Fibroblast of lung (primary cell): ENCODE measurements at regions not wholly inside any gene's neighbourhood (a gene's known extent, or its start where the extent isn't known, plus 50 kb on each side); places are given as distances from the start of the nearest gene placed in this dataset.

ENCODE experiments used
- DNase-seq, 2 donors: peaks; one replicate each; pipeline versions ENCODE4 v3.0.0 to v3.0.0-alpha.2; 2010; ENCODE audit warnings: low read depth in 2 of 2
- H2AFZ ChIP-seq: 2 replicates; pipeline ENCODE4 v1.5.1; 2012; ENCODE audit warnings: low read length, control low read depth, inconsistent platforms
- H3K27ac ChIP-seq: 2 replicates; pipeline ENCODE4 v1.5.1; 2011; ENCODE audit warnings: low read length, control low read depth; ENCODE audit not compliant: insufficient read depth
- H3K27me3 ChIP-seq: 2 replicates; pipeline ENCODE4 v1.5.1; 2011; ENCODE audit warnings: mild to moderate bottlenecking, low read length; ENCODE audit not compliant: control insufficient read depth, insufficient read depth
- H3K36me3 ChIP-seq: 2 replicates; pipeline ENCODE4 v1.5.1; 2011; ENCODE audit warnings: low read length; ENCODE audit not compliant: control insufficient read depth, insufficient read depth
- H3K4me1 ChIP-seq: 2 replicates; pipeline ENCODE4 v1.5.1; 2011; ENCODE audit warnings: low read length; ENCODE audit not compliant: control insufficient read depth, insufficient read depth; ENCODE audit errors: extremely low read depth
- H3K4me2 ChIP-seq: 2 replicates; pipeline ENCODE4 v1.5.1; 2011; ENCODE audit warnings: low read length, control low read depth; ENCODE audit not compliant: insufficient read depth; ENCODE audit errors: extremely low read depth
- H3K4me3 ChIP-seq, 4 experiments: fragments of 200-600 bp in 1 of 4; sonication (generic) in 1 of 4; replicated peaks in 1 of 4; 2 replicates each; pipeline ENCODE4 v1.5.1; 2011 to 2016; ENCODE audit warnings: low read length in 4 of 4, low read depth in 3 of 4, mild to moderate bottlenecking in 3 of 4, control low read depth in 2 of 4, inconsistent platforms in 1 of 4, mixed read lengths in 1 of 4; ENCODE audit not compliant: insufficient read depth in 1 of 4; ENCODE audit errors: control extremely low read depth in 1 of 4
- H3K79me2 ChIP-seq: 2 replicates; pipeline ENCODE4 v1.5.1; 2012; ENCODE audit warnings: mild to moderate bottlenecking, low read length, inconsistent platforms; ENCODE audit not compliant: control insufficient read depth, insufficient read depth
- H3K9ac ChIP-seq: 2 replicates; pipeline ENCODE4 v1.5.1; 2011; ENCODE audit warnings: mild to moderate bottlenecking, low read length, control low read depth; ENCODE audit not compliant: insufficient read depth
- H3K9me3 ChIP-seq: 2 replicates; pipeline ENCODE4 v1.5.1; 2012; ENCODE audit warnings: low read depth, low read length; ENCODE audit not compliant: control insufficient read depth, insufficient read depth
- H4K20me1 ChIP-seq: 2 replicates; pipeline ENCODE4 v1.5.1; 2011; ENCODE audit warnings: low read length; ENCODE audit not compliant: control insufficient read depth, insufficient read depth; ENCODE audit errors: extremely low read depth
- EZH2 ChIP-seq: IDR thresholded peaks from 2 replicates; pipeline ENCODE4 v1.5.1; 2012; ENCODE audit warnings: low read length, control low read depth, mild to moderate bottlenecking; ENCODE audit errors: missing control alignments
- TF ChIP-seq, protein P1 (sequence below), 2 donors: IDR thresholded peaks in 1 of 2; conservative IDR thresholded peaks in 1 of 2; 1 replicate in 1 of 2; 2 replicates in 1 of 2; pipeline ENCODE4 v1.5.1; 2011 to 2012; ENCODE audit warnings: low read length in 2 of 2, control low read depth in 1 of 2, inconsistent platforms in 1 of 2, low read depth in 1 of 2, mild to moderate bottlenecking in 1 of 2

DNA sequence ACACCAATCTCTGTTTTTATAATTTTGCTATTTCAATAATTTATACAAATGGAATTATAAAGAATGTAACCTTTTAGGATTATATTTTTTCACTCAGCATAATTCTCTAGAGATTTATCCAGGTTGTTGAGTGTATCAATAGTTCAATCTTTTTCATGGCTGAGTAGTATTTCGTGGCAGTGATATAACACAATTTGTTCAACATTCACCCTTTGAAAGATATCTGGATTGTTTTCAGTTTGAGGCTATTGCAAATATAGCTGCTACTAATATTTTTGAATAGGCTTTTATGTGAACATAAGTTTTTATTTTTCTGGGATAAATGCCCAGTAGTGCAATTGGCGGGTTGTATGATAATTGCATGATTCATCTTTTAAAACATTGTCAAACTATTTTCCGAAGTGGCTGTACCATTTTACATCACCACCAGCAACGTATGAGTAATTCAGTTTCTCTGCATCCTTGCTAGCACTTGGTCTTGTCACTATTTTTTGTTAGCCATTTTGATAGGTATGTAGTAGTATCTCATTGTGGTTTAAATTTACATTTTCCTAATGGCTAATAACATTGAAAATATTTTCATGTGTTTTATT lies 55.6 kb upstream of the ABCD3 start:
- TF ChIP-seq, protein P1, sequence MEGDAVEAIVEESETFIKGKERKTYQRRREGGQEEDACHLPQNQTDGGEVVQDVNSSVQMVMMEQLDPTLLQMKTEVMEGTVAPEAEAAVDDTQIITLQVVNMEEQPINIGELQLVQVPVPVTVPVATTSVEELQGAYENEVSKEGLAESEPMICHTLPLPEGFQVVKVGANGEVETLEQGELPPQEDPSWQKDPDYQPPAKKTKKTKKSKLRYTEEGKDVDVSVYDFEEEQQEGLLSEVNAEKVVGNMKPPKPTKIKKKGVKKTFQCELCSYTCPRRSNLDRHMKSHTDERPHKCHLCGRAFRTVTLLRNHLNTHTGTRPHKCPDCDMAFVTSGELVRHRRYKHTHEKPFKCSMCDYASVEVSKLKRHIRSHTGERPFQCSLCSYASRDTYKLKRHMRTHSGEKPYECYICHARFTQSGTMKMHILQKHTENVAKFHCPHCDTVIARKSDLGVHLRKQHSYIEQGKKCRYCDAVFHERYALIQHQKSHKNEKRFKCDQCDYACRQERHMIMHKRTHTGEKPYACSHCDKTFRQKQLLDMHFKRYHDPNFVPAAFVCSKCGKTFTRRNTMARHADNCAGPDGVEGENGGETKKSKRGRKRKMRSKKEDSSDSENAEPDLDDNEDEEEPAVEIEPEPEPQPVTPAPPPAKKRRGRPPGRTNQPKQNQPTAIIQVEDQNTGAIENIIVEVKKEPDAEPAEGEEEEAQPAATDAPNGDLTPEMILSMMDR (conservative IDR thresholded peaks at IDR 0.05 in 1 of 2, IDR thresholded peaks at IDR 0.05 in 1 of 2; ENCODE audit: low read depth in 1 of 2, low read length in 2 of 2), result no peak
- H3K79me2 ChIP-seq, result no peaks in the 10 kb centered on the region
- H3K36me3 ChIP-seq, result no peaks in the 10 kb centered on the region
- H3K9ac ChIP-seq, result no peak overlapping the region
- peak; percentile 19 to 50 for DNase-seq
- no peaks in the 10 kb centered on the region for H3K4me1 ChIP-seq
- H4K20me1 ChIP-seq, result no peaks in the 10 kb centered on the region
- no peaks in the 10 kb centered on the region for H3K27me3 ChIP-seq
- H2AFZ ChIP-seq, result no peak overlapping the region
- H3K27ac ChIP-seq, result no peak overlapping the region
- no peak overlapping the region for H3K4me2 ChIP-seq
- no peak overlapping the region for H3K4me3 ChIP-seq
- H3K9me3 ChIP-seq, result no peaks in the 10 kb centered on the region

DNA sequence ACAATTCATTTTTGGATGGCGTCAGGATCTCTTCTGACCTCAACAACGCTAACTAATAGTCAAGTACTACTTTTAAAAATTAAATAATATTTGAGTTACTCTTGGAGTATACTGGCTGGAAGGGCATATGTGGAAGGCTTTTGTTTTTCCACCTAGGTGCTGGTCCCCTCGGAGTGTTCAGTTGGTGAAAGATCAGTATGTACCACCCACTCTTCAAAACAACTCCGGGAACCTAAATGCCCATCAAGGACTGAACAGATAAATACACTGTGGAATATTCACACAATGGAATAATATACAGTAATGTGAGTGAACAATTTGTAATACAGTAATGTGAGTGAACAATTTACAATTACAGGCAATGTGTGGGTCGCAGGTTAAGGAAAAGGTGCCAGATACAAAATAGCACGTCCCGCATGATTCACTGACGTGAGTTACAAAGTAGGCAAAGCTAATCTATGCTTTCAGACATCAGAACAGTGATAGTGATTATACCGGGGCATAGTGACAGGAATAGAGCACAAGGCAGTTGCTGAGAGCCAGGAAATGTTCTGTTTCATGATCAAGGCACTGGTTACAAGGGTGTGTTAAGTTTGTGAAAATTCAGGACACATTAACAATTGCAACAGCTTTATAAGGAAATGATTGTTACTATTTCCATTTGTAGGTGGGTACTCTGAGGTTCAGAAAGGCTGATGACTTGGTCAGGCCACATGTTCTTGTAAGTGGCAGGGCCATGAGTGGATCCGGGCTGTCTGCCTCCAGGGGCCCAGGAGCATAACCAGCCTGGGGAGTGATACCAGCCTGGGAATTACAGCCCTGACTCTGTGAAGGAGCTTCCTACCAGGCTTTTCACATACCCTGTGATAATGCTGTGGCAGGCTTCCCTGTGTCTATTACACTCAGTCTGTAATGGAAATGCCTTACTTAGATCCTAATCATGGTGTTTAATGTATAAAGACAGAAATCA lies 59.3 kb upstream of the ABCD3 start:
- no peaks in the 10 kb centered on the region for H3K79me2 ChIP-seq
- DNase-seq, result no peak
- no peaks in the 10 kb centered on the region for H3K36me3 ChIP-seq
- TF ChIP-seq, protein P1 (conservative IDR thresholded peaks at IDR 0.05 in 1 of 2, IDR thresholded peaks at IDR 0.05 in 1 of 2; ENCODE audit: low read depth in 1 of 2, low read length in 2 of 2), result no peak
- TF ChIP-seq EZH2, result no peak
- H4K20me1 ChIP-seq, result no peaks in the 10 kb centered on the region
- H3K9ac ChIP-seq, result no peak overlapping the region
- H3K4me2 ChIP-seq, result no peak overlapping the region
- H3K4me3 ChIP-seq, result no peak overlapping the region
- H2AFZ ChIP-seq, result no peak overlapping the region
- peaks cover 3% of the 10 kb centered on the region for H3K27me3 ChIP-seq
- H3K27ac ChIP-seq, result no peak overlapping the region
- no peaks in the 10 kb centered on the region for H3K9me3 ChIP-seq
- H3K4me1 ChIP-seq, result no peaks in the 10 kb centered on the region

DNA sequence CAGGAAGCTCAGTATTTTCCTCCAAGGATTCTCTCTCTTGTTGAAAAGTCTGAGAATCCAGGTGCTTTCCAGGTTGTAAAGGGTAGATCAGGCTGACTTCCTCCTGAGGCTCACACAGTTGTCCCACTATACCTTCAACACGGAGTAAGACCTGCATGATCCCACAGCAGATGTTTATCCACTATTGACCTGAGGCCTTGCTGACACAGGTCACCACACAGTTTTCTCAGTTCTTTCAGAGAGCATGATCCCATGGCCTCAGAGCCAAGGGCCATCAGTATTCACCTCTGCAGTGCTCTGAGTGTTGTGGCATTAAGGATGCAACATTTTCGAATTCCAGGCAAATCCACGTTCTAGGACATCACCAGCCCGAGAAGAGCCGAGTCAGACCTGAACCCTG lies 60.5 kb upstream of the ABCD3 start:
- no peaks in the 10 kb centered on the region for H3K9me3 ChIP-seq
- TF ChIP-seq EZH2, result no peak
- TF ChIP-seq, protein P1 (conservative IDR thresholded peaks at IDR 0.05 in 1 of 2, IDR thresholded peaks at IDR 0.05 in 1 of 2; ENCODE audit: low read depth in 1 of 2, low read length in 2 of 2), result no peak
- H3K9ac ChIP-seq, result no peak overlapping the region
- peaks cover 6% of the 10 kb centered on the region for H3K27me3 ChIP-seq
- no peak overlapping the region for H3K4me2 ChIP-seq
- H3K79me2 ChIP-seq, result no peaks in the 10 kb centered on the region
- H3K4me3 ChIP-seq, result no peak overlapping the region
- H3K27ac ChIP-seq, result no peak overlapping the region
- H3K36me3 ChIP-seq, result no peaks in the 10 kb centered on the region
- no peak for DNase-seq
- no peaks in the 10 kb centered on the region for H3K4me1 ChIP-seq
- H4K20me1 ChIP-seq, result no peaks in the 10 kb centered on the region
- H2AFZ ChIP-seq, result no peak overlapping the region
